ENCODE measurements at regions not wholly inside any gene's neighbourhood (a gene's known extent, or its start where the extent isn't known, plus 50 kb on each side); places are given as distances from the start of the nearest gene placed in this dataset.

DNA sequence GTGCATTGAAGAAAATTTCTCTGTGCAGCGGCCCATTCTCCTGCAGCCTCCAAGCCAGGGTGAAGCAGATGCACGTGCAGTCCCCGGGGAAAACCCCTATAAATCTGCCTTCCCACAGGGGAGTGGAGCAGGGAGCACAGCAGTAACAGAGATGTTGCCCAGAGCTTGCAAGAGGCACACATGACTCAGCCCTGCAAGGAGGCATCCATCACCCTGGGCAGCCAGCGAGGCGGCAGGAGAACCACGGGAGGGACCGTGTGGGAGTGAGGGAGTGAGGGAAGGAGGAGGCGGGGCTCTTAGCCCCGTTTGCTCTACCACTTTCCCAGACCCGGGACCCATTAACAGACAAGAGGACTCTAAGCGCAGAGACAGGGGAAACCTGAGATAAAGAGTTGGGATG is 96.2 kb upstream of the ARAP3 start:
- DNase-seq = peak in 1 of 3 donors; percentile 19

DNA sequence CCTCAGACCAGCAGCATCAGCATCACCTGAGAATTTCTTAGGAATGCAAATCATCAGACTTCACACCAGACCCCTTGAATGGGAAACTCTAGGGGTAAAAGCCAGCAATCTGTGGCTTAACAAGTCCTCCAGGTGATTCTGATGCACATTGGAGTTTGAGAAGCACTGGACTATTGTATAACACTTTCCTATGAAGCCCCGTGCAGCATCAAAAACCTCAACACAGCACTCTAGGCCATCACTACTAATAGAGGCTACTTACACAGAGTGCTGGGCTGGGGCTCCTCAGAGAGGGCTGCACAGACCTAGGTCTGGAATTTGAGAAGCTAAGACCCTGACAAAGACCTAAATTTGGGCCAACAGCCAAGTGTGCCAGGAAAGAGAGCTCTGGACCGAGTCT is 95.7 kb upstream of the ARAP3 start:
- DNase-seq = no peak

DNA sequence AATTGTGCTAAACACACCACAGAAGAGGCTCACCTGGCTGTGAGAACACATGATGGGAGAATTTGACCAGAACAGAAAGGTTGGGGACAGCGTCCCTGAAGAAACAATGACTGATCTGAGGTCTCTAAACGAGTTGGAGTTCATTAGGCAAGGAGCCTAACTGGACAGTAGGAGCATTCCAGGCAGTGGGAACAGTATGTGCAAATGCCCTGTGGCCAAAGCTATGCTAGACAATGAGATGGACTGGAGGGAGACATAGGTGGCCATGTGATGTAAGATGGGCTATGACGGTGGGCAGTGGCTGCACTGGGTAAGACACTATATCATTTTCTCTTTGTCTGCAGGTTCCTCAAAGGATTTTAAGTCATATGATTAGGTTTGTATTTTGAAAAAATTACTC is 95.1 kb upstream of the ARAP3 start:
- no peak for DNase-seq

DNA sequence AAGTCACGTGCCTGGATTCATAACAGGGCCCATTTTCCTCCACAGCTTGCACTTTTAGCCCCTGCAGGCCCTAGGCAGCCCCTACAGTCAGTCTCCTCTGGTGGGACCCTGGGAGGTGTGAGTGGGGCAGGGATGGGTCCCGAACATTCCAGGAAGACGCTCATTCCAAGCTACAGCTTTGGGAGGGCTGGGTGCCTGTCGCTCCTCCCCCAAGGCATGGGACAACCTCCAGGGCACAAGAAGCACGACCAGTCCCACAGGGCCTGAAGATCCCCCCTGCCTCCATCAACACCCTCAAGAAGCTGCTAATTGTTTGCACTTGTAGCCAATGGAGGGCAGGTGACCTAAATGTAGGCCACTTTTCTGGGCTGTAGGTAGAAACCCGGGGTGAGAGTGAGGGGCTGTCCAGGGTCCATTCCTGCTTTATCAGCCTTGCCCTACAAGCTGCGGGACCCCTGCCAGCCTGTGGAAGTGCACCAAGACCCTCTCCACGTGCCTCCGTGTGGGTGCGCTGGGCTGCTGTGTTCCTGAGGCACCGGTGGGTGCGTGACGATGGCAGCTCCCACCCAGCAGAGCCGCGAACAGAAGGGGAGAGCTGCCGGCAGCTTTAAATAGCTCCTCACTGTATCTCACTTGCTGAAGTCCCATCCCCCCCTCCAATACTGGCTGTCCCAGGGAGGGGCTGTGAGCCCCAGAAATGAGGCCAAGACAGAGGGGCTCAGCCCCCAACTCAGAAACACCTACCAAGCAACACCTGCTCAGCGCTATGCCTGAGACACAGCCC is 91.9 kb upstream of the ARAP3 start:
- DNase-seq = no peak

DNA sequence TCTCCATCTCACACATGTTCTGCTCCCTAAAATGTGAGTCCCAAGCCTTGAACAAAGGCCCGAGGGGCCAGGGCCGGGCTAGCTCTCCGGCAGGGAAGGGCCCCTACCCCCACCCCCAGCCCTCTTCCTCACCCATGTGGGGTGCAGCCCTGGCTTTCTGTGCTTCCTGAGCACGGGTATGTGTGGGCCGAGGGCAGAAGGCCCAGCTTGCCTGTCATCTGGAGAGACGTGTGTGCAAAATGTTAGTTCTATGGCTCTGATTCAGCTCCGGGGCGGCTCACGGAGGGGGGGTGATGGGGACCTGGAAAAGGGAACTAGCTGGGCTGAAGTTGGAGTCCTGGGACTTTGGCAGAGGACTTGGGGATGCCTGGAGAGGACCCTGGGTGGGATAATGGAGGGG is 90.3 kb upstream of the ARAP3 start:
- DNase-seq = no peak

DNA sequence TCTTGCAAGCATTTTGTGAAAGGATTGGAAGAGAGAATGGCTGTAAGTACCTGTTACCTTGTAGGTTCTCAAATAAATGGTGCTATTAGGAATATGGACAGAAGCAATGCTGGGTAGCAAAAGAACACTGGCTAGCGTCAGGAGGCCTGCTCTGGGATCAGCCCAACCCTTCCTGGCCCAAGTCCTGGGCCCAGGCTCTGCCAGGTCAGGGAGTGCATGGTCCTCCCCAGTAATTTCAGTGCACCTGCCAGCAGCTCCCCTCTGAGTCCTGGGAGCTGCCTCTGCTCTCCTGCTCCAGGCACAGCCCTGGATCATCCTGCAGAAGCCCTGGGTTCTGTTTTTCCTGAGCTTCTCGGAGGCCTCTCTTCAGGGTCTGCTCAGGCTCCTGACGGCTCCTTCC is 89.5 kb upstream of the ARAP3 start:
- no peak for DNase-seq

DNA sequence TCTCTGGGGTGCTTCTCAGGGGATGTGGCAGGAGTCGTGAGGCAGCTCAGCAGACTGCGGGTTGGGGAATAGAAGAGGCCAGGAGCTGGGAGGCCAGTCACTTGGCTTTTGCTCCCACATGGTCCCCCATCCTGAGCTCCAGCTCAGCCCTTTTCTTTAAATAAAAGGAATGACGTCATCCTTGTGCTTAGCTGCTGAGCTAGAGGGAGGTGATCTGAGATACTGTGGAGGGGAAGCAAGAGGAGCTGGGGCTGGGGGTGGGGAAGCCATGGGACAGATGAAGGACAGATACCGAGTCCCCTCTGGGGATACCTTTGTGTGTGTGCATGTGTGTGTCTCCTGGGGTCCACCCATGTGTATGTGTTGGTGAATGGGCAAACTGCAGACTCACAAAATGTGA is 89.0 kb upstream of the ARAP3 start:
- no peak for DNase-seq

DNA sequence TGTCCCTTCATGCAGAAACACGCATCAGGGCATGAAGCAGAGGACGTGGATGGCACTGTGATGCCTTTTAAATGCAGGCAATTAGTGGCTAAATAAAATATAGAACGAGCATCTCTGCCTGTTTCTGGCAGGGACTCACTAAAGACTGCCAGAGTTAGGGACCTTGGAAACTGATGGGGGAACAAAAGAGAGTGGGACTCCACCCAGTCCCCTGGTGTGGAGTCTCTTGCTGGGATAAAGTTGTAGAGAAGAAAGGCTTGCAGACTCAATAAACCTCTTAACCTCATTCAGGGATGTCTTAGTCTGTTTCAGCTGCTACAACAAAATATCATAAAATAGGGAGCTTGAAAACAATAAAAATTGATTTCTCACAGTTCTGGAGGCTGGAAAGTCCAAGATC is 87.6 kb upstream of the ARAP3 start:
- DNase-seq = no peak

DNA sequence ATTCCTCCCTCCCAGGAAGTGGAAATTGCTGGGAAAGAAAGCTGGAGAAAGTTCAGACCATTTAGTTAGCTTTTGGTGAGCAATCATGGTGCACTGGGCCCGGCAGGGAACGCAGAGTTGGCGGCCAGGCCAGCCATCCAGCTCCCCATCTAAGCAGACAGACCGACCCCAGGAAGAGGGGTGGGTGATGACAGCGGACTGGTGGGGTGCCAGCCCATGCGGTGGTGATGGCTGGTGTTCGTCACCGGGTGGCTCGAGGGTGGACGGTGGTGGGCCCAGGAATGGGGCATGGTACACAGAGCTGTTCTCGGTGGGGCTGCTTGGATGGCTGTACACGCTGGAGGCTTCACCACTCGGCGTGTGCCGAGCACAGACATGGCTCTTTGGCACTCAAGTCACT is 85.6 kb upstream of the ARAP3 start:
- DNase-seq = no peak

DNA sequence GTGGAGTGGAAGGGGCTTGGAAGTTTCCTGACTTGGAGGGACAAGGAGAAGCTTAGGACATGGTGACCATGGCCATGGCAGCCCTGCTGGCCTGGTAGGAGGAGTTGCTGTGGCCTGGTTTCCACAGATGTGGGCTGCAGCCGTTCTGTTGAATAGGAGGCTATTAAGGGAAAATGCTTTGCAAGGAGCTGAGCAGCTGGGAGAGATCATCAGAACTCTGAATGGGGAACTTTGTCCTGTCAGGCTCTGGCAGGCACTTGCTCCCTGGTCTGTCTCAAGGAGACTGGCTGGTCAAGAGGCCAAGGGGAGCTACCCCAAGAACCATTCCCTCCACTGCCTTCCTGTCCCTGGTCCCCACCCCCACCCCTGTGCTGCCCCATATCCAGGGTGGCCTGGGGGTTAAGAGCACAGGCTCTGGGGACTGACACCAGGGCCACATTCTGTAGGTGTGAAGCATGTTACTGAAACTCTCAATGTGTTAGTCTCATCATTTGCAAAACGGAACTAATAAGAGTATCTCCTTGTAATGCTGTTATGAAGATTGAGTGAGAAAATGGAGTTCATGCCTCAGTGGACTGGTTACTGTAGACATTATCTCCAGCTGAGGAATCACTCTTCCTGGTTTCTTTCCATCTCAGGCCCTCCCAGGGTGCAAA is 84.0 kb upstream of the ARAP3 start:
- no peak for DNase-seq

DNA sequence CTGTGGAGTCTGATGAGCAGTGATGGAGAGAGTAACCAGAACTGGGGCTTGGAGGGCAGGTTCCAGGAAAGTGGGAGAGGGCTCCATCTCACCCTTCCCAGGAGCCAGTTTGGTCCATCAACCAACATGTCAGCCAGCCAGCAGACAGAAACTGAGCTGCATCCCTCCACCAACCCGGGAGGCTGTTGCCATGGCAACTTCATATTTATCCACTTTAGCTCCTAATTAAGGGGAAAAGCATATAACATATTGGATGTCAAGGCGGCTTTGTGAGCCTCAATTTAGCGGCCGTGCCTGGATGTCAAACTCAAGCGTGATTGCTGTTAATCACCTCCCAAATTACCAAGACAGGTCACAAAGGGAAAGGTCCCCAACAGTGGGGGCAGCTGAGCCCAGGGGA is 81.5 kb upstream of the ARAP3 start:
- DNase-seq = no peak

DNA sequence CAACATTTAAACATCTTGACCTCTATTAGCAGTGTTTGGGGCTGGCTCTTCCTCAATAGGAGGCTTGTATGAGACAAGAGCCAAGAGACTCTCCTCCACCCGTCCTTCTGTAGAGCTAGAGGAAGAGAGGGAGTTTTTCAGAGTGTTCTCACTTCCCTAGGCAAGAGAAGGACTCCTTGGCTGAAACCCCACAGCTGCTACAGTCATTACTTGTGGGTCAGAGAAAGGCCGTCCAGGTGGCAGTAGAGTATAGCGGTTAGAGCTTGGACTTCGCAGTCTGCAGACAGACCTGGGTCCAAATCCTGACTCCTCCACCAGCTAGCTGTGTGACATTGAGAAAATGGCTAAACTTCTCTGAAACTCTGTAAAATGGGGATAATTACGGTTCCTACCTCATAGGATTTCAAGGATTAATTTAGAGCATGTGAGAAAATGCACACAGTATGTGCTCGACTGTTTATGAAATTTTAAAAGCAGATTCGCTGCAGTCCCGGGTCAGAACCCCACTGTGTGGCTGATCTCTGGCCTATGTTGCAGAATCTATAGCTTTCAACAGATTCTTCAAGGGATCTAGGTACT is 80.8 kb upstream of the ARAP3 start:
- DNase-seq = peak in 1 of 3 donors; percentile 18

DNA sequence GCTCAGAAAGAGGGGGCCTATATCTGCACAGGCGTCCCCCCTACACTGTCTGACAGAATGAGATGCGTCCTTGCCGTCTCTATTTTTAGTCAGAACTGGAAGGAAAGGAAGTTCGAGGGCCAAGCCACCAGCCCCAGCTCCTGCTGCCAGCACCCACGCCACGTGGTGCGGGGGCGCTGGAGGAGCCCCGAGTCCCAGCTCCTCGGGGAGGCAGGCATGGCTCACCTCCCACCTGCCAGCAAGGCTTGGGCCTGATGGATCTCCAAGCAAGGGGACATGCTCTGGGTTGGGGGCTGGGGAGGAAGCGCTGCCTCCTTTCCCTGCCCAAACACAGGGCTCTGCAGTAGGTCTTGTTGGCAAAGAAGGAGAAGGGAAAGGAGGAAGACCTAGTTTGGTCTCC is 80.3 kb upstream of the ARAP3 start:
- DNase-seq = no peak

DNA sequence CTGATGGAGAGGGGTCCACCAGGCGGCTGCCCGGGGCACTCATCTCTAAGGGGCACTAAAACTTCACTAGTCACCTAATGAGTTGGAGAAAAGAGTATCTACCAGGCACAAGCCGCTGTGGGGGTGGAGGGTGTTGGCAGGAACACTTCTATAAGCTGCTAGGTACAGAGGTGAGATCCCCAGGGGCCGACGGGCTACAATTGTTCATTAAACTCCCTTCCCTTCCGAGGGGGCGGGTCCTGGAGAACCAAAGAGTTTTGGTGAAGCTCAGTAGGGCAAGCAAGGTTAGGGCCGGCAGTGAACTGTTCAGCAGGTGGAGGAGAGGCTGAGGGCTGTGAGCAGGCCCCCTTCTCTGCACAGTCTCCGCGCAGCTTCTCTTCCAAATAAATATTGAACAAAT is 78.7 kb upstream of the ARAP3 start:
- DNase-seq = no peak

DNA sequence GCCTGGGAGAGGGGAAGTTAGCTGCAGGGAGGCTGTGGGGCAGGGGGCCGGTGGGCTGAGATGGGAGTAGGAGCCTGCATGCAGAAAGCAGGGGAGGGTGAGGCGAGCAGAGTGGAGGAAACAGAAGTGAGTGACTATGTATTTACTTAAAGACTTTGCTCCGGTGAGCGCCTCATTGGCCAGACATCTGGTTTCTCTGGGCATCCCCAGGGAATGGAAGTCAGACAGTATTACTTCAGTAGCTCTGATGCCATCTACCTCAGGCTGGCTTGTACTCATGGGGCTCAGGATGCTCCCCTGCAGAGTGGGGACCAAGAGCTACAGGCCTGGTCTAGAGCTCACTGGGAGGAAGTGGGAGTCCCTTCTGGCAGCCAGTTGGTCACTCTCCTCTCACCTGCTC is 78.2 kb upstream of the ARAP3 start:
- DNase-seq = no peak

DNA sequence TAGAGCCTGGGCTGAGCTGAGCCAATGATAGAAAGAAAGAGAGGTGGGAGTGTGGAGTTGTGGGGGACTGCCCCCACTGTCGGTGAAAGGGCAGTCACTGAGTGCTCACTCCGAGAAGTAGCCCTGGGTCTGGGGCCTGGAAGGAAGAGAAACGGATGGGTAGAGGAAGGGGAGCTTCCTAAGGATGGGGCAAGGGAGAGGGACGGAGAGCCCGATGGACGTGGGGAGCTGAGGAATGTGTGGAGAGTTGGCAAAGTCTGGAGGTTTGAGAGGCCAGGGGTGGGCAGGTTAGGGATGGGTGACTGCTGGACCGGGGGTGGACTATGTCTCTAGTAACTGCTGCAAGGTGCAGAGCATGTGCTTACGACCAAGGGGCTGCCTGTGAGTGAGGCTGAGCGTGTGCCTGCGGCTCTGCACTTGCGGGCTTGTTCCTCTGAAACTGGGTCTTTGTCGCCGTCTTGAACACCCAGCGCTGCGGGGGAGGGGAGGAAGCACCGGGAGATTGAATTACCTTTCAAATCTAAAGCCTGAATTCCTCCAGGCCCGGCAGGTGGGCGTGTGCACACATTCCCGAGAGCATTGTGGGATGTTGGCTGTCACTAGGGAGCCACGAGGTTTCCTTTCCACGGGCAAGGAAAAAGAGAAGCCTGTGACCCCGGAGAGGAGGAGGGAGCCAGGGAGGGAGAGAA is 76.4 kb upstream of the ARAP3 start:
- no peak for DNase-seq

DNA sequence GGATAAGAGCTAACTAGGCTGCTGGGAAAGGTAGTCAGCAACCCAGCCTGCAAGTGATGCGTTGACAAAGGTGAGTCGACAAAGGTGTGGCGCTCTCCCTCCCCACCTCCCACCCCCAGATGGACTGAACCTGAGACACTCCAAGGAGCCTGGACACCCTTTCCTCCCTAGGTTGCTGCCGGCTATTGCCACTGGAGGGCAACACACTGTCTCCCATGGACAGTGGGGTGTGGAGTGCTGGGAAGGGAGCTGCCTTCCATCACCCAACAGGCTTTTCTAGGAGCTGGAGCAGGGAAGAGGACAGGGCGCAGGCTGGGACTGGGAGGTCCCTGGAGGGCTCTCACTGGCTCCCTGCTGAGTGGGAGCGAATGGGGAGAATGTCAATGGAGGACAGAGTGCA is 75.4 kb upstream of the ARAP3 start:
- DNase-seq = no peak

DNA sequence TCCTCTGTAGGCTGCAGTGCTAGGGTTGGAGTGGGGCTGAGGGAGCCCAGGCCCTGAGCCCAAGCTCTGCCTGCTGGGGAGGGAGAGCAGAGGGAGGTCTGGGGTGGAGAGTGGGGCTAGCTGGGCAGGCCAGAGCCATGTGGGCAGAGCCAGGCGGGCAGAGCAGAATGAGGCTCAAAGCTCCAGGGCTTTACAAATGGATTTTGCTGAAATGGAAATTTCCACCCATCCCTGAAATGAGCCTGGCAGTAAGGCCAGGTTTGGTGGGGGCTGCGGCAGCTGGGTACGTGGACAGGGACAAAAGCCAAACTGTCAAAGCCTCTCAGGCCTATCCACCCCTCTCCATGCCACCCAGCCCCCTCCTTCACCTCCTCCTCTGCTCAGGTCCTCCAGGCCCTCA is 74.2 kb upstream of the ARAP3 start:
- no peak for DNase-seq

DNA sequence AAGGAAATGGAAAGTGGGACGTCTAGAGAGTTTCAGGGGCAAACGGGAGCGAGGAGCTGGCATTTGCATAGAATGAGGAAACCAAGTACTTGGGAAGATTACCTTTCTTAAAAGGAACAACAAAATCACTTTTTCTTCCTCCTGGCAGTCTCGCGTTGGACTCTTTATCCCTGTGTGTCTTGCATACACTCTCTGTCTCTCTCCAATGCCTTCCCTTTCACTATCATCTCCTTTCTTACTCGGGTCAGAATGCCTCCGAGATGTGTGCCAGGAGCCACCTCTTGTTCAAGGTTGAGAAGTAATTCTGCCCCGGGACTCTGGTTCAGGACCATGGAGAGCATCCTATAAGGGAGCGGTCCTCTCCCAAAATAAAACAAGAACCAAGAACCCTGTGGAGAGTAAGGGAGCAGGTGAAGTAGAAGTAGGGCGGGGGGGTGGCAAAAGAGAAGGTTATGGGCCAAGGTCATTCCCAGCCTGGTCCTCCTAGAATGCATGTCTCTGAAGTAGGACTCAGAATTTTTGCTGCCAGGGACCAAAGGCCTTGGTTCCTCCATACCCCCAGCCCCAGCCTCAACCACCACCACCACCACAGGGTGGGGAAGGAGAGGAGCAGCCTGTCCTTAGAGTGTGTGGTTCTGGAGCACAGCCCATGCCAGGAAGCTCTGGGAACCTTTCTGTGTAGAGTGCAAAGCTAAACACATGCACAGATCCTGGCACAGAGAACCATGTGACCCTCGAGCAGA is 72.1 kb upstream of the ARAP3 start:
- peak; percentile 30 to 72 (median 44) for DNase-seq

DNA sequence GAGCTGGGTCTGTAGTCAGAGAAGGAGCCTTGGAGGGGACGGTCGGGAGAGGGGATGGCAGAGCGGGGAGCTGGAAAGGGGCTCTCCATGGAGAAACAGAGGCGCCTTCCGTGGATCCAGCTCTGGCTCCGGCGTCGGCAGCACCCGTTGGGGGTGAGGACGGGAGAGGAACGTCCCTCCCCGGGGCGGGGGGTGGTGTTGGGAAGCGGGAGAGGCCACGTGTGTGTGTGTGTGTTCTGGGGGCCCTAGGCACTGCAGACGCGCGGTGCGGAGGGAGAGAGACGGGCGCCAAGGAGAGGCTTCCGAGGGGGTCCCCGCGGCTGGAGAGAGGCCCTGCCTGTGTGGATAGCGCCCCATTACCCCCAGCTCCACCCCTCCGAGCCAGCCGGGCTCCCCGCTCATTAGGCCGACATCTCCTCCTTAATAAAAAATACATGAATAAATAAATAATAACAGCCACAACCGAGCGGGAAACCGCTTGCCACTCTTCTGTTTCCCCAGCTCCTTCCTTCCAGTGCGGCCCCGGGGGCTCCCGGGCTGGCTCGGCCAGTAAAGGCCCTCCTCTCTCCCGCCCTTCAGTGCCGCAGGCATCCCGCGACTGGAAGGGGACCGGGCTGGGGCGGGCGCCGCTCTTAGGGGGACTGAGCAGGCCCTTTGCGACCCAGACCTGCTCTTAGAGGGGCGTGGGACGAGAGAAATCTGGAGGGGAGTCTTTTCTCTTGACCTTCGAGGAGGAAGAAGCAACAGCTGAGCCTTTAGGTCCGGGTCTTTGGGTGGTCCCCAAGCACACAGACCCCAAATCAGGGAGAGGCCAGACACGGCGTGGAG is 71.3 kb upstream of the ARAP3 start:
- DNase-seq = no peak
